ENCODE measurements at regions not wholly inside any gene's neighbourhood (a gene's known extent, or its start where the extent isn't known, plus 50 kb on each side); places are given as distances from the start of the nearest gene placed in this dataset.

DNA sequence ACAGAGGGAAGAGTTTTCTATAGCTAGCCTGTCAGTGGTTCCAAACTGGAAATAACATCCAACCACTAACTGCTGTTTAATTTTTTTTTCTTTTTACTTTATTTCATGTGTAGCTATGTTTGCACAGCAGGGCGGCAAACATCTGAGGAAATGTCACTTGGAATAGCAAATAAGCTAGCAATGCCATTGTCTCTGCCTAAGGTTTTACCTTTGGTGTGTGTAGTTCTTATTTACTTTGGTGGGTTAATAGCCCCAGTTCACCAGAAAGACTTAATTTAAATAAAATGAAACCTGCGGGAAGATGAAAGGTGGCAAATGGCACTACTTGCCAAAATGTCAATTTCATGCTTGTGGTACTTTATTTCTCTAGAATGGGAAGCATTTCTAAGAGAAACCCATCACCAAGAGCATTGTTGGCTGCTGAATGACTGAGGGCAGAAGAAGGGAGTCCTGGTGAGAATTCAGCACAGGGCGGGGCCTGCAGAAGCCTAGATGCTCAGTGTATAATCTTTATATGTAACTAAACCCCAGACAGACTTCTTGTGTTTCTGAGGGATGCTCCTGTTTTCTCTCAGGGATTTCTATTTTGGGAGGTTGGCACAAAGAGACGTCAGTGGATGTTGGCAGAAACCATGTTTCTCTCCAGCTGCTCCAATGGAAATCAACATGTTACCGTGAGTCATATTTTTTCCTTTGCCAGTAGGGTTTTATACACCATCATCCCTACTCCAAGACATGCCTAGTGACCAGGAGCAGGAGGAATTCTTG is 300.4 kb upstream of the NT5C1B start:
- DNase-seq: no peak

DNA sequence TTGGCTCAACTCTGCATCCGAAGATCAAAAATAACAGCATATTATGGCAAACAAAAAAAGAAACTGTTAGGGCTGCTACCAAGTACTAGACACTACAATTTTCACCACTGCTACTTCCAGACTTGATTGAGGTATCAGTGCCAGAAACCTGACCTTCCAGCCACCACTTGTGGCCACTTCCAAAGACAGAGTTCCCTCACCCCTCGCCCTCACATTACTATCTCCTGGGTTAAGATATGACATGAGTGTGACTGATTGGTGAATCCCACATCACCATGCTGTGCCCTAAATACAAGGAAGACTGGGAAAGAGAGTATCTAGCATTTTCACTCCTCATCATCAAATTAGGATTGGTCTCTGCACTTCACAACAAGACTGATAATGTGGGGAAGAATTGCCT is 296.1 kb upstream of the NT5C1B start:
- DNase-seq: no peak

DNA sequence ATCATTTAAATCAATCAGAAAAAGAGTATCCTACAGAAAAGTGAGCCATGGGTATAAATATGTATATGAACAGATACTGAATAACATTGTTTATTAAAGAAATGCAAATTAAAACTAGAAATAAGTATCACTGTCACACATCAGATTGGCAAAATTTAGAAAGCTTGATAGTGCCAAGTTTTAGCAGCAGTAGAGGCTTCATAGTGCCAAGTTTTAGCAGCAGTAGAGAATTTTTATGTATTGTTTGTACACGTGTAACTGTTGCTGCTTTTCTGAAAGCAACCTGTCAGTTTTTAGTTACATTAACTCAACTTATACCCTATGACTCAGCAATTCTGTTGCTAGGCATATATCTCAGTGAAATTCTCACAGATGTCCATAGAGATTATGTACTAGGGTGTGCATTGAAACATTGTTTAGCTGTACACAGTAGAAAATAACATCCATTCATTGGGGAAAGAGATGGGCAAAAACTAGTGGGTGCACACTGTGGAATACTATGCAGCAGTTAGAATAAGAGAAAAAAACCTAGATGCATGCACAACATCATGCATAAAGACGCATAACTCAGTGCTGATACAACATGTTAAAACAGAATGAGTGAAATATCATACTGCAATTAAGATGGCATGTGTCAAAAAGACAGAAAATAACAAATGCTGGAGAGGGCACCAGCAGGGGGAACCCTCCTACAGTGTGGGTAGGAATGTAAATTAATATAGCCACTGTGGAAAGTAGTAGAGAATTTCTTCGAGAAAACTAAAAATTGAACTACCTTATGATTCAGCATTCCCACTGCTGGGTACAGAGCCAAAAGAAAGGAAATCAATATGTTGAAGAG is 294.5 kb upstream of the NT5C1B start:
- no peak for DNase-seq

DNA sequence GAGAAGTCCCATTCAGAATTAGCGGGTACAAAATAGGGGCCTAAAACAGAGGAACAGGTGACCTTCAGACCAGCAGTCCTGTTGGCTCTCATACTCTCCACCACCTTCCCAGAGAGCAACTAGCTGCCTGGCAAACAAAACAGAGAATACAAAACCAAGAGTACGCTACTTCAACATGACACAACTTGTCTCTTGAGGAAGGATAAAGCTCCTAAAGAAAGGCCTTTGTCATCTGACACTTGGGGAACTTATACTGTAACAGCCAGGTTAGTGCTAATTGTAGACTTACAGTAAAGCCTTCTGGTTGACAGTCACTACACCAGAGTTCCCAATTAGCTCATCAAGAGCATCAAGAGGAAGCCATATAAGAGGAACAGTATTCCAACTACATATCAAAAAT is 282.1 kb upstream of the NT5C1B start:
- DNase-seq: no peak

DNA sequence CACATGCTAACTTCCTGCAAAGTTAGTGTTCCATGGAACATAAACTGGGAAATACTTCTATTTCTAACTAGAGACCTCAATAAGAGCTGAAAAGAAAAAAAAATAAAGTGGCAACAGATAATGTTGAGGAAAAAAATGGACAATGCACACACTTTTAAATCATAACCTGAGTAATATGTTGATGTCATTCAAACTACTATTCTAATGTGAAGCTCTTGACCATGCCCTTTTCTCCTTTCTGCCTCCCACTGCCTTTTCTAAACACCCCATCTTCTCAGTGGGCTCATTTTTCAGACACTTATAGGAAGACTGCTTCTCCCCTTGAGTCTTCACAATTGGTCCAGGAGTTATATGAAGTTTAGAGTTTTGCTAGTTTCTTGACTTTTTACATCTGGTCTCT is 280.9 kb upstream of the NT5C1B start:
- DNase-seq: no peak

DNA sequence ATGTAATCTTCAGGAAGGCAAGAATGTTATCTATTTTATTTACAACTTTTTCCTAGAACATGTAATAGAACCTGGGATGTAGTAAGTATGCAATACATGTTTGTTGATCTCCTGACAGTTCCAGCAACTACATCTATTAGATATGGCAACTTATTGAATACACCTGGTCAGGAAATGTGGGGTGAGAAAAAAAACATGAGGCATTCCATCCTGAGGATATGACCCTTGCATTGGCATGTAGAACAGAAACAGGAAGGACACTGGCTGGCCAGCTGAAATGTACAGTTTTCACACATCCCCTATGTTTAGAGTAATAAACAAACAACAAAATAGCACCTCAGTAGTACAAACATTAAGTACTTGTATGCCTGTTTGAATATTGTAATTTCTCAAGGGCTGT is 272.6 kb upstream of the NT5C1B start:
- no peak for DNase-seq

DNA sequence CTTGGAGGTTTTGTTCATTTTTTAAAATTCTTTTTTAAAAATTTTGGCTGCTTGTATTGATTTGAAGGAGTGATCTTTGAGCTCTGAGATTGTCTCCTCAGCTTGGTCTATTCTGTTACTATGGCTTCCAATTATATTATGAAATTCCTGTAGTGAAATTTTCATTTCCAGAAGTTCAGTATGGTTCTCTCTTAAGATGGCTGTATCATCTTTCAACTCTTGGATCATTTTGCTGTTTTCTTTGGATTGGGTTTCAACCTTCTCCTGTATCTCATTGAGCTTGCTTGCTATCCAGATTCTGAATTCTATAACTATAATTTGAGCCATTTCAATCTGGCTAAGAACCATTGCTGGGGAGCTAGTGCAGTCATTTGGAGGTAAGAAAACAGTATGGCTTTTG is 270.8 kb upstream of the NT5C1B start:
- DNase-seq: no peak

DNA sequence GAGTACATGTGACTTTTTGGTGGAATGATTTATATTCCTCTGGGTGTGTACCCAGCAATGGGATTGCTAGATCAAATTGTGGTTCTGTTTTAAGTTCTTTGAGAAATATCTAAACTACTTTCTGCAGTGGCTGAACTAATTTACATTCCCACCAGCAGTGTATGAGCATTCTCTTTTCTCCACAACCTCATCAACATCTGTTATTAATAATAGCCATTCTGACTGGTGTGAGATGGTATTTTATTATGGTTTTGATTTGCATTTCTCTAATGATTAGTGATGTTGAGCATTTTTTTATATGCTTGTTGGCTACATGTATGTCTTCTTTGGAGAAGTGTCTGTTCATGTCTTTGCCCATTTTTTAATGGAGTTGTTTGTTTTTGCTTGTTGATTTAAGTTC is 267.4 kb upstream of the NT5C1B start:
- DNase-seq: no peak

DNA sequence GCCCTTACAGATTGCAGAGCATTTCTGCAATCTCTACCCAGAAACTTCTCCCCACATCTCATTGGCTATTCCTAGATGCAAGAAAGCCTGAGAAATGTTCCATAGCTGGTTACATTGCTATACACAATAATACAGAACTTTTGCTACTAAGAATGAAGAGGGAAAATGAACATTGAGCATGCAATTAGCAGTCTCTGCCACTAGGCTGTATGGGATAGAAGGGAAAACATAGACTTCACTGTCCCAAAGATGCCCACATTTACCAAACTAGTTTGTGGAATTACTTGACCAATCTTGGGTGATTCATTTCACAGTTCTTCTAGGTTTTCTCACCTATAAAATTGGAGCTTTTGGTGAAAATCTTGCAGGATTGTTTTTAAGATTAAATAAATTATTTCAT is 265.7 kb upstream of the NT5C1B start:
- DNase-seq: no peak

DNA sequence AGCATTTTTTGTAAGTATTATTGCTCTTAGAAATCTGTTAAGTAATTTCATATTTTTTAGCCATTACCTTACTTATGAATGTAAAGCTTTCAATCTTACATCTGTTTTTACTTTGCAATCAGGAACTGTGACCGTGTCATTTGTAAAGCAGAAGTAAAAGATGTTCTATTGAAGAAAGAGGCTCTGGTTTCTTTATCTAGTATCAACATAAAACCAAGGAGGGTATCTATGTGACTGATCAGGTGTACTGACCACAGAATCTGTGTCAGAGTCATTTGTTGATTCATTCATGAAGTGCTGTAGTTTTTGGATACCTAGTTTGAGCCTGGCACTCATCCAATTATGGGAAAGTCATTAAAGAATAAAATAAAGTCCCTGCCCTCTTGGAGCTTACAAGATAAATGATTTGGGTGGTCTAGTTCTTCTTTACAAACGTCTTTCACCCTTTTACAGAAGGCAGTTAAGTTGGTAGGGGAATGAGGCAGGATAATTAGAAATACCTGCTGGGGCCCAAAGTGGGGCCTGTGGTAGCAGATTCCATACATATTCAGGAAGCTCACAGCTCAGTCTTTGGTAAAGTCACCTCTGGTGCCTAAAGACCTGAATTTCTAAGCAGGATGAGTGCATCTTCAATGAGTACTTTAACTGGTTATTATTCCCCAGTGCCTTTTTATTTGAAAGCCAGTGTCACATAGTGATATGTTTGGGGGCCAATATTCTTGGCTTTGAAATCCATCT is 260.6 kb upstream of the NT5C1B start:
- DNase-seq: no peak

DNA sequence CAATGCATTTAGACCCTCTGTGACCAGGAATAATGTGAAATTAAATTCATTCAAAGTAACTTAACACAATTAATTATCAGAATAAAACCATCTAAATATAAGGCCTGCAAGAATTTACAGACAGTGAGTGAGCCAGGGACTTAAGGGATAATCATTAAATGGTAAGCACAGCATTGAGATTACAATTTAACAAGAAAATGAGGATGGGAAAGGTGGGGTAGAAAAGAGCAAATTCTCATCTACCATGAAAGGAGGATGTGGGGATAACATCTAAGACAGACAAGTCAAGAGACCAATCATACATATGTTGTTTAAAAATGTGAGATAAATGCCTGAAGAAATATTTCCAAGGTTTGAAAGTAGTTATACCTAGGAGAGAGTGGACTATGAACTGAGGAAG is 259.3 kb upstream of the NT5C1B start:
- no peak for DNase-seq

DNA sequence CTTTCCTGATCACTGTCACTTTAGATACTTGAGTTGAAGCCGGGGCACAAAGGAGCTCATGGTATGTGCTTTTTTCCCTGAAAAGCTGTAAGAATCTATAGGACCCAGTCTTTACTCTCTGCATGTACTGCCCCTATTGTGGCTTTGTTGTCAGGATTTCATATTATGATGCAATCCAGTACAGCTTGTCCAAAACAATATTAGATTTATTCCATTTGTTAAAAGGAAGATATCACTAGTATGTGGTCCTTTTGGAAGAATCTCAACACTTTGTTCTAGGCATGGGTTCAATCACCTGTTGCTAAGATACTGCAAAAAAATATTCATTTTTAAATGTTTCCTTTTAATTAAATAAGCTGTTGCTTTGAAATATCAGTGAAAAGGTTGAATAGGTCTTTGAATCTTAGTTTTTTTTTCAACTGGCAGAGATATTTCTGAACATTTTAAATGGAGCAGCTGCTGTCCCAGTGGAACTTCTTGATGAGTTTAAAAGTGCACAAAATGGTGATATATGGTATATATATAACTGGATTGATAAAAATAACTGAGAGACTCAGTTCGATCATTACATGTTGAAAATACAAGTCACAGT is 256.6 kb upstream of the NT5C1B start:
- no peak for DNase-seq

DNA sequence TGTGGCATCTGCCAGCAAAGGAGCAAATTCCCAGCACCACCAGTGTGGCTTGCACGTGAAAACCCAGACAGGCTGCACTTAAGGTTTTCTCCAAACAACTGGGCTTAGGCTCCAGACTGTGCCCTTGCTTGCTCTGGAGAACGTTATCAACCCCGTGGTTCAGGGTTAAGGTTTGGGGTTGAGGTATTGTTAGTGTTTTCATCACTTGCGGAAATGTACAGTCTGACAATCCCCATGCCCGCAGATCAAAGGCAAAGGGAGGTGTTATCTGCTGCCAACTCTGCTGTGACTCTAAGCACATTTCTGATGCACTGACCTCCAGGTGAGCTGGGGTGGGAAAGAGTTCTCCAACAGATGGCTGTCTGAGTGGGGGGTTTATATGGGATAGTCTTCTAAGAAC is 253.5 kb upstream of the NT5C1B start:
- no peak for DNase-seq

DNA sequence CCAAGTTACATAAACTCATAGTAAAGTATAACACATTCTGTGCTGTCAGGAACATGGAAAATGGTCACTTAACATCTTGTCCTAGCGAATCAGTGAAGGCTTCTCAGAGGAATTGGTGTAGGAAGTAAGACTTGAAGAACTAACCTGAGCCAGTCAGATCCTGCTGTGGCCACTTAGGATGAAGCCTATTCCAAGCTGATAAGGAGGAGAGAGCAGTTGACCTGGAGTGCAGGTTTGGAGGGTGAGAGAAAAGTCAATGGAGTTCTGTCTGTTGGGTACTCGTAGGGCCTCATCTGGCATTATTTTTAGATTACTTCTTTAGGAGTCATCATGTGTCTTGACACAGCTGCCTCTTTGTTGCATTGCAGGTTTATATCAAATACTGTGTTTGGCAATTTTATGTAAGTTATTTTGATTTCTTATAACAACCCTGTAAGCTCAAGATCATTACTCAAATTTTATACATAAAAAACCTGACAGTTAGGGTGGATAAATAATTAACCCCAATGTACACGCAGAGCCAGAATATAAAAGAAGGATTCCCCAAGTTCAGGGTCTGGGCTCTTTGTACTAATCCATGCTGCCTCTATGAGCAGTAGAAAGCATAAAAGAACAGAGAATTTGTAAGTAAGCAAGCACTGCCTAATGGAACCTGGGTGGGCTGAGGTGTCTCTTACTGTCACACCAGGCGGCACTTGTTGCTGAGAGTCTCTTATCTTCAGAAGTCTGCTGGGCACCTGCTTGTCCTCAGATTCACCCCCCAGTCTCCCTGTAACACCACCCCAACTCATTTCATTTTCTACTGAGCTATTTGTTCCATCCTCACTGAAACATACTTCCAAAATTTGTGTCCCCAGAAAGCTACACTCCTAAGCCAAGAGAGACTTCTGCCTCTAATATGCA is 252.1 kb upstream of the NT5C1B start:
- DNase-seq: no peak

DNA sequence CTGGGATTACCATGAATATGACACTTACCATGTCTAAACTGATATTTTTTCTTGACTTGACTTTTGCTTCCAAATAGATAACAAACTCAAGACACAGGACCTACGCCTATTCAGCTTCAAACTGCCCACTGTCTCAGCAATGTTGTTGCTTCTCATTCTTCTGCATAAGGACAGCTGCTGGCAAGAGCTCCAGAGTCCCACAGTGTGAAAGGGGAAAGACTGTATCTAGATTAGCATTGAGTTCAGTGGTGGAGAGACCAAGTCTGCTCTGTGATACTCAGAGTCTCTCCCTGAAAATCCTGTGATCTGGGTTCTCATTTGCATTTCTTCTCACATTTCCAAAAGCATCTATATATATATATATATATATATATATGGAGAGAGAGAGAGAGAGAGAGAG is 247.9 kb upstream of the NT5C1B start:
- no peak for DNase-seq

DNA sequence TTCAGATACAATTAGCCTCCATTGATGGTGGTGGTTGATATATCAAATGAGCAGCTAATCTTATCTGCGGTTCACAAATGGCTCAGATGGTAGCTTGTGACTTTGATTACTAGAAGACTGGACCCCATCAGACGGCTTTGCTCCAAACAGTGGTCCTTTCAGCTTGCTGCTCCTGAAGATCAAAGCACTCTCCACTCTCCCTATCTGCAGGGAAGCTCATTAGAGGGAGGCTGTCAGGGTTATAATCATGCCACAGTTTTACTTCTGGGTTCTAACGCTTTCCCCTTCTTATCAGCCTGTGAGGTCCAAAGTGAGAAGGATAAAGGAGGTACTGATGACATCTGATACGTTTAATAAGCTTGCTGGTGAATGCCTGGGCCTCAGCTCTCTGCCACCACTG is 247.1 kb upstream of the NT5C1B start:
- DNase-seq: no peak

DNA sequence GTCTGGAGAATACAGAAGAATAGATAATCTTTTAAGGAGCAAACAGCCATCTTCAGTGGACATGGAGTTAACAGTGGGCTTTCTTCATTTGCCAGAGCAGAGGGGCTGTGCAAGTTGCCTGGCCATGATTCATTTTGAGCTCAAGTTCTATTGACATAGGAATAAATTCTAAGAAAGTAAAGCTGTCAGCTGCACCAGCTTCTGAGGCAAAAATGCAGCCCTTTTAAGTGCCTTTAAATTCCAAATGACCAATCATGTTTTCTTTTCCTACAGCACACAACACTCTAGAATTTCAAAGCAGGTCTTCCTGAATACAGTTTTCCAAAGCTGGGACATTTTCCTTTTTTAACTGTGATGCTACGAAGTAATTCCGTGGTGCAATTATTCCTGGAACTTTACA is 246.4 kb upstream of the NT5C1B start:
- DNase-seq: peak; percentile 19

DNA sequence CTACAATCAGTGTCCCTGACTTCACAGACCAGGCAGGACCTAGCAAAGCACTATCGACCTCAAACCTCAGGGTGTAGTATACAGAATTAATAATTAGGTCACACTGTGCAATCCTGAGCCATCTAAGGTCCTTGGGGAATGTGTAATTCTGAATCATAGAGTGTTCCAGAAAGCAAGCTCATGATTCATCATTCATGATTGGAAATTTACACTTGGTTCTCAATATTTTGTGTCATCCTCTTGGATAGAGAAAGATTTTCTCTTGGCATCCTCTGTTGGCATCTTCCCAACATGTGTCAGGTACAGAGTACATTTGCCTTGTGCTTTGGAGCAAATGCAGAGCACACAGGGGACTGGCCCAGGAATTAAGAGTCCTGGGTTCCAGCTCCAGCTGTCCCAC is 245.0 kb upstream of the NT5C1B start:
- DNase-seq: no peak

DNA sequence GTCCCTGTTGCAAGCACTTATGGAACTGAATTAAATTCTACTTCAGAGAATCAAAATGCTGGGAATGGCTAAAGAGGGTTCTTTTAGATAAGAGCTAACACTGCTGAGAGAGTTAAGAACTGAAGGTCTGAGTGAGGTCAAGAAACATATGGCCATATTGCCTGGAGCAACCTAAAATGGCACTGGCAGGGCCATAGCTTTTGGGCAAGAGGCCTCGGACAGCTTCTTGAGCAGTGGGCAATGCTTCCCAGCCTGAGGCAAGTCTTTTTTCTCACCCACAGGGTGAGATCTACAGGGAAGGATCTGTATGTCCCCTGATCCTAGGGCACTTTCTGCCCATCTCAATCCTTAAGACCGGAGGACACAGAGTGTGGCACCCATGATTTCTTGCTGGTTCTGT is 244.6 kb upstream of the NT5C1B start:
- no peak for DNase-seq

DNA sequence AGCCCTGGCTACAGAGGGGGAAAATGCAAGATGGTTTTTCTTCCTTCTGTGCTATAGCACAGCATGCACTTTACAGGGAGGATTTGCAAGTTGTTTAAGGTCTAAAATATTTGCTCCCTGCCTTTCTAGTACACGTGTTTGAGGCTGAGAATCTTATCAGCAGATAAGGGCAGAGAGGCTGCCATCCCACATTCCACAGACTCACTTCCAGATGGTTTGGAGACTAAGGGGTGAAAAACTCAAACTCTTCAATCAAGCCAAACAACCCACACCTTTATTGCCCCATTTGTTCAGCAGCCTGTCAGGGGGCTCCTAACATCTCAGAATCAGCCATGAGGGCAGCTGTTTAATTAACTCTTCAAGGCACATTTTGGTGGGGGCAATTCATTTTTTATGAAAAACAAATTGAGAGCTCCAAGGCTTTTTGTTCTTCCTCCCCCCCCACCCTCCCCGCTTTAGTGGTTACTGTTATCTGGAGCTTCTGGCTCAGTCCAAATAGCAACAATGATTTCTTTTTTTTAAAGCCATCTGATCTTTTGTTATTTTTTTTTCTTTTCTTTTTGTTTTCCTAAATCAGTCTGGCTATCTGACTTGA is 242.6 kb upstream of the NT5C1B start:
- DNase-seq: no peak

DNA sequence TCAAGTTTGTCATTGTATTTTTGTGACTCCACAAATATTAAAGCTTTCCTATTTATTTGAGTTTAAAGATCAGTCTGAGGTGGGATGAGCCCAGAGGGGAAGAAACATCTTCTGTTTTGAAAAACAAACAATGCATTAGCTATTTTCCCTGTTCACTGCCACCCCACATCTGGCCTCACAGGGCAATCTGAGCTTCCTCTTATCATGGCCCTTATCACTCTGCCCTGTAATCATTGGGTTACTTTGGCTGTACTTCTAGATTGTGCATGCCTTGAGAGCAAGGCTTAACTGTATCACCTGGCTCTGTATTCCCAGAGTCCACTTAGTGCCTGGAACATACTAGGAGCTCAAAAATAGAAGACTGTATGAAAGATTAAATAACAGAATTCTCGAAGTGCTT is 241.6 kb upstream of the NT5C1B start:
- DNase-seq: no peak

Data from renal pelvis (tissue), 1 donor.